ENCODE measurements at regions not wholly inside any gene's neighbourhood (a gene's known extent, or its start where the extent isn't known, plus 50 kb on each side); places are given as distances from the start of the nearest gene placed in this dataset.
"Not testable (repeated sequence)": the region's sequence is repeated elsewhere in the genome, so short reads cannot be mapped to it uniquely, and the experiment has no call there.

DNA sequence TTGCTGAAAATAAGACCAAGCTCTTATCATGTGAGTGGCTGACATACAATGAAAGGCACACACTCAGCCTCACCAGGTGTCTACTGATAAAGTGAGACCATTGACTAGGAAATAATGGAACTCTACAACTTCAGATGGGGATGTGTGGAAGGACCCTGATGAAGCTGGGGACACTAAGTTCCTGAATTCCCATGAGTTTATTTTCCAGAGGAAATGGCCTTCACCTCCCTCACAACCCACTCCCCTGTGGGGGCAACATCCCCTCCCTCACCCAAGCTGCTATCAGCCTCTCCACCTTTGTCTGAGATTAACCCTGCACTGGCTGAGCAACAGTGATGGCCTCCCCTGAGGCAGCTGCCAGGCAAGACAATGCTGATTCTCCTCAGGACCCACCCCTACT is 55.2 kb upstream of the SMARCAD1 start:
- ATAC-seq (replicated peaks) = no peak
- no peaks in the 10 kb centered on the region for H3K27me3 Mint-ChIP-seq
- no peak overlapping the region for H3K4me3 Mint-ChIP-seq
- H3K36me3 Mint-ChIP-seq (ENCODE audit: low read depth) = no peaks in the 10 kb centered on the region
- H3K9me3 Mint-ChIP-seq = no peaks in the 10 kb centered on the region
- no peaks in the 10 kb centered on the region for H3K4me1 Mint-ChIP-seq
- H3K27ac Mint-ChIP-seq = no peak overlapping the region

DNA sequence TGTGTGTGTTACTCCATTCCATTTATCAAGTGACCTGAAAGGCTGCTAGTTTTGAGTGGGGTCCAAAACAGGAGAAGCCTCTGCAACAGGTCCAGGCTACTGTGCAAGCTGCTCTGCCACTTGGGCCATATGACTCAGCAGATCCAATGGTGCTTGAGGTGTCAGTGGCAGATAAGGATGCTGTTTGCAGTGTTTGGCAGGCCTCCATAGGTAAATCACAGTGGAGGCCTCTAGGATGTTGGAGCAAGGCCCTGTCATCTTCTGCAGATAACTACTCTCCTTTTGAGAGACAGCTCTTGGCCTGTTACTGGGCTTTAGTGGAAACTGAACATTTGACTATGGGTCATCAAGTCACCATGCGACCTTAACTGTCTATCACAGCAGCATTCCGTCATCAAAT is 52.3 kb upstream of the SMARCAD1 start:
- not testable (repeated sequence) for H3K4me1 Mint-ChIP-seq; H3K9me3 Mint-ChIP-seq; H3K27me3 Mint-ChIP-seq; H3K4me3 Mint-ChIP-seq; H3K27ac Mint-ChIP-seq; H3K36me3 Mint-ChIP-seq (ENCODE audit: low read depth); ATAC-seq (replicated peaks)

DNA sequence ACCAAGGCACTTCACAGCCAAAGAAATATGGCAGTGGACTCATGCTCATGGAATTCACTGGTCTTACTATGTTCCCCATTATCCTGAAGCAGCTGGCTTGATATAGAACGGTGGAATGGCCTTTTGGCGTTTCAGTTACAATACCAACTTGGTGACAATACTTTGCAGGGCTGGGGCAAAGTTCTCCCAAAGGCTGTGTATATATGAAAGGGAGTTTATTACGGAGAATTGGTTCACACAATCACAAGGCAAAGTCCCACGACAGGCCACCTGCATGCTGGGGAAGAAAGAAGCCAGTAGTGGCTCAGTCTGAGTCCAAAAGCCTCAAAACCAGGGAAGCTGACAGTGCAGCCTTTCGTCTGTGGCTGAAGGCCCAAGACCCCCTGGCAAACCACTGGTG is 50.8 kb upstream of the SMARCAD1 start:
- ATAC-seq (replicated peaks) = no peak
- H3K27ac Mint-ChIP-seq = no peak overlapping the region
- H3K36me3 Mint-ChIP-seq (ENCODE audit: low read depth) = no peaks in the 10 kb centered on the region
- H3K4me1 Mint-ChIP-seq = peaks cover 4% of the 10 kb centered on the region
- H3K9me3 Mint-ChIP-seq = no peaks in the 10 kb centered on the region
- H3K4me3 Mint-ChIP-seq = no peak overlapping the region
- no peaks in the 10 kb centered on the region for H3K27me3 Mint-ChIP-seq
